ENCODE measurements at regions not wholly inside any gene's neighbourhood (a gene's known extent, or its start where the extent isn't known, plus 50 kb on each side); places are given as distances from the start of the nearest gene placed in this dataset.

DNA sequence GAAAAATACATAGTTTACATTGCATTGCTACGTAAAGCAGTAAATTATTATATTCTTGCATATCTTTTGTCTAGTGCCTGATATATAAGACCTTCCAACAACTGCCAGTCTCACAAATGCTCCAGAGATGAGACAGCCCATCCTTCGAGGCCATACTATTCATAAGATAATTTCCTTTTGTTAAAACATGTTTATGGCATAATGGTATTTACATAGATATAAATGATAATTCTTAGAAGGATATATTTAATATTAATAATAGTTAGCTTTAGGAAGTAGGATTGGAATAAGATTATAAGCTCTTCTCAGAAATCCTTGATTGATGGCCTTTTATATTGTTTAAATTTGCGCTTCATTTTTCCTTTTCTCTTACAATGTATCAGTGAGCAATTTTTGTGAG is 1410.1 kb upstream of the MIR17HG start:
- DNase-seq, result no peak

DNA sequence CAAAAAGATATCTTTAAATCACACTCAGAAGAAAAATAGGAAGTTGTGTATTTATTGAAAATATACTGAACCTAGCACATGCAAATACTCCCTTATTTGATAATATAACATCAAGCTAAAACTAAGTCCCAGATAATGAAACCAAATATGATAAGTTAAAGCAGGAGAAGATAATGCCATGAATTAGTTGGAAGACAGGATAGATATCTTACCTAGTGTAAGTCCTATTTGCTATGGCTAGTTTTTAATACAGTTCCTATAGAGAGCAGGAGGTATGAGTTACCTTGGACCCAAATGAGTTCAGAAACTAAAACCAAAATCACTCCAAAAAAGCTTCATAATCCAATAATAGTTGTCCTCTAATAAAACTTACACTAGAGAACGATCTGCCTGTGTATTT is 1407.1 kb upstream of the MIR17HG start:
- no peak for DNase-seq

DNA sequence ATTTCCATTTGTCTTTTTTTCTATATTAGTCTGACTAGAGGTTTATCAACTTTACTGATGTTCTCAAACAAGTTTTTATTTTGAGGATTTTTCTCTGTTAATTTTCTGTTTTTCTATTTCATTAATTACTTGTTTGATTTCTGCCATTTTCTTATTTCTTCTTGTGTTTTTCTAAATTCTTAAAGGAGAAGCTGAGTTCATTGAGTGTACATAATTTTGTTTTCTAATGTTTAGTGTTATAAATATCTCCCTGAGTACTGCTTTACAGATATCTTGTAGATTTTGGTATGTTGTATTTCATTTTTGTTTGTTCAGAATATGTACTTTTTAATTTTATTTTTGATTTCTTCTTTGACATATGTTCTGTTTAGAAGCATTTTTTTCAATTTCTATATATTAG is 1404.3 kb upstream of the MIR17HG start:
- no peak for DNase-seq

DNA sequence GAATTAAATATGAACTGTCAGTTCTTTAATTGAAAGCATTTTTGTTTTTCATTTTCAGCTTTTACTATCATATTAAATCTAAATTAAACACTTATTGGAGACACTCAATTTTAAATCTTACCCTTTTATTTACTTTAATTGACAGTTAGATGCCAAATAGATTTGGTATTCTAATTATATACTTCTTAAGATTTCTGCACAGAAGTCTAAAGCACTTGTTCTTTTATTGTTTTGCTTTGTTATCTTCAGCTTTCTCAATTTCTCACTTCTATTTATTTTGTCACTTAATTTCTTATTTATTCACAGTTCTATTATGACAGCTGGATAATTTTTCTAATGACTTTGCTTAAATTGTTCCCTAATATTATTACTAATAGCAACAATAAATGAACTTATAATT is 1397.3 kb upstream of the MIR17HG start:
- no peak for DNase-seq

DNA sequence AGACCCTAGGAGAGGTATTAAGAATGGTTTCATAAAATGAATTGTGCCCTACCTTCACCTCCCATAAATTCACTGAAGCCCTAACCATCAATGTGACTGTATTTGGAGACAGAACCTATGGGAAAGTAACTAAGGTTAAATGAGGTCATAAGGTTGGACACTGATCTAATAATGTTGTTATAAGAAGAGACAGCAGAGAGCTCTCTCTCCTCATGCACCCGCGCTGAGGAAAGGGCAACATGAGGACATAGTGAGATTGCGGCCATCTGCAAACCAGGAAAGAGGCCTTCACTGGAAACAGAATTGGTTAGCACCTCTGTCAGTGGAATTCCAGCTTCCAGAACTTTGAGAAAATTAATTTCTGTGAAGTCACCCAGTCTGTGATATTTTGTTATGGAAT is 1396.1 kb upstream of the MIR17HG start:
- DNase-seq, result no peak

DNA sequence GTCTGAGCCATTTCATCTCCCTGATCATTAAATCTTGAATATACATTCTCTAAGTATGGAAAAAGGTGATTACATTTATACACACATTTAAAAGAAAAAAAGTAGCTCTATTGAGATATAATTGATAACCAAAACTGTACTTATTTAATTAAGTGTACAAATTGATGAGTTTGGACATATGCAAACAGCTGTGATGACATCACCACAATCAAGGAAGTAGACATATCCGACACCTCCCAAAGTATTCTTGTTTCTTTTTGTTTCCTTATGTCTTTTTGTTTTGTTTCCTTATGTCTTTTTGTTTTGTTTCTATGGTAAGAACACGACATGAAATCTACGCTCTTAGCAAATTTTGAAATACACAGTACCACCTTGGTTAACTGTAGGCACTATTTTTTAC is 1393.9 kb upstream of the MIR17HG start:
- DNase-seq, result no peak

DNA sequence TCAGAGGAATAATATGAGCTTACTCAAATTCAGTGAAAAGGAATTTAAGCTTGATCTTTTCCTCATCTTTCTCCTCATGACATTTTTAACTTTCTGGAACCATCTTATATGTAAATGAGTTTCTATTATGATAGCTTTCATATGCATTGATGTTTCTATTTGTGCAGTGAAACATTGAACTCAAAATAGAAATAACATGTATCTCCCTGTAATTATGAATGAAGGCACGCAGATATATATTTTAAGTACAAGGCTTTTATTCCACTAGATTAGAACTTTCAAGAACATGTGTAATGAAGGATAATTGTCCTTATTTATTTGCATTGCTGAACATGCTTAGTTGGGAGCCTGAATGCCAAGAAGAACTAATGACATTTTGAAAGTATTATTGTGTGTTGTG is 1391.7 kb upstream of the MIR17HG start:
- DNase-seq, result no peak

DNA sequence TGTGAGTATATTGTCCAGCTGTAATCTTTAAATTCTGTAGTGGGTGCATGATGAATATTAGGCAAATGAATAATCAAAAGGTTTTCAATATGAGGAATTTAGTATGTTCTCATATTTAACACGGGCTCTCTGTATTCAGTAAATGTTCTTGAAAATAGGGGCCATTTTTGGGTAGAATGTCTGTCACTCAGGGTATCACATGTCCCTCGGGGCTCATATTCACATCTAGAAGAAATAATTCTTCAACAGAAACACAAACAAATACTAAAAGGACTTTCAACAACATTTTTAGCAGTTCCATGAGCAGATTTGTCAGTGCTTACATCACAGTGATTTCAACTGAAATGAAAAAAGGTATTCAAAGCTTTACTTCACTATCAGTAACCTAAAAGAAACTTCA is 1388.4 kb upstream of the MIR17HG start:
- no peak for DNase-seq

DNA sequence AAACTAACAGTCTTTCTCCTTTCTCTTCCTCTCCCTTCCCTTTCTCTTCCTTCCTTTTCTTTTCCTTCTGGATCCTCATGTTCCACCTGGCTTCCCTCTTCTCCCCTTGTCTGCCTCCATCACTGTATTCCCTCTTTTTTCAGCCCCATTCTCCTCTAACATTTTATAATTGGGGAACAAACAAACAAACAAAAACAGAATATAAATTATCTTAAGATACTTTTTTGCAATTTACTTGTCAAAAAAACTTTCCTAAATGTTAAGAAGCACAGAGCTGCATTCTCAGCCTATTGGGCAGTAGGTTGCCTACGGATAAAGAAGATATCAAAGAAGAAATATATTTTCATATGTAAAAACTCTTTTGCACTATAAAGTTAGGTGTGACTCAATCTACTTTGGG is 1382.2 kb upstream of the MIR17HG start:
- no peak for DNase-seq

DNA sequence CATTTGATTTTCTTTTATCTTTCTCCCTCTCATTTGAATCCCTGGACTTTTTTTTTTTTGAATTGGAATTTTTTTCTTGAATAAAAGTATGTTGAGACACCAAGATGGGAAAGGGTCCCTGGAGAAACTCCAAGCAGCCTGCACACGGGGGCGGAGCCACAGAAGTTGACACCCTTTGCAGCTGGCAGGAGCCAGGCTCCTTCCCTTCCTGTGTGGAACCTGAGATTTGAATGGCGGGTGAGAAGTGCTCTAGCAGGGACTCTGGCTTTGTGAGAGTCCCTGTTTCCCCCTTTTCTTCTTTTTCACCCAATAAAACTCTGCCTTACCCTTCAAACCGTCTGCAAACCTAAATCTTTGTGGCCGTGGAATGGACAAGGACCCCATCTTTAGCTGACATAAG is 1381.0 kb upstream of the MIR17HG start:
- no peak for DNase-seq

DNA sequence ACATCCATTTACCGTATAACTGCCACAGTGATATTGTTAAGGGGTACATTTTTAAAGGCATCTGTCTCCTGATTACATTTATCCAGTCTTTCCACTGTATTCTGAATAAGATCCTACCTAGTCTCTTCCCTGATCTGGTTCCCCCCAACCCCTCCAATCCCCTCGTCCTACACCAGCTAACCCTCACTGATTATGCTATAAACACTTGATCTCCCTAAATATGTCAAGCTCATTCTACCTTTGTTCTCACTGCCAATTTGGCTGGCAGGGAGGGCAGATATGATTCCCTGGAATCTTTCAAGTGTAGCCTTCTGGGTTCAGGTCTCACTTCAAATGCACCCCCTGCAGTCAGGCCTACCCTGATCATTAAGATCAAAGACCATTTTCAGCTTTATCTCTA is 1379.8 kb upstream of the MIR17HG start:
- DNase-seq, result no peak

DNA sequence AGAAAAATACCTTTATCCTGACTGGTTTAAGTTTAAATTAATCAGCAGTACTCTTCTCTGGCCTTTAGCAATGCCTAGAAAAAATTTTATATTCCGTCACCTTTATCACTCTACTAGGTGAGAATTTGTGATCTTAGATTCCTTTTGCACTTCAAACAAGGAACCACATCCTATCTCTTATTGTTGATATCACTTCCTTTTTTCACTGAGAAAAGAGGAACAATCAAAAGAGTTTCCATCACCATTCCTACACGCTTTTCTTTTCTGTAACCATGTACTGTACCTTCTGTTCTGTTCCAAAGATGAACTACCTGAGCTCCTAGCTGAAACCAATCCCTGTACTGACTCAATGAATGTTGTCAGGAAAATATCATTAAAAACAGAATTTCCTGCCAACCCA is 1379.0 kb upstream of the MIR17HG start:
- DNase-seq, result no peak

DNA sequence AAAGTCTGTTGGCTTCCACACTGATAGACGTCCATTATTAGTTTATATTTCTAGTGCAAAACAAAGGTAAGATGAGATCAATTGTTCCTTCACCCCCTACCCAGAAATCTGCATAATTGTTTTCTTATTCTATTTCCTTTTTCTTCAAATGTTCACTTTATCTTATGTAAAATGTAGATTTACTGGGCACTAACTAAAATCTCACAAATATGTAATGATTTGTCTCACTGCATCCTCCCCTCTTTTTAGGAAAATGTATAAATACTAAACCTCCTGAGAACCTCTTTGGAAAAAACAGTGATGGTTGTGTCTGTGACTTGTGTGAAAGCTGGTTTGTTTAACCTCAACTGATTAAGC is 1377.2 kb upstream of the MIR17HG start:
- no peak for DNase-seq

DNA sequence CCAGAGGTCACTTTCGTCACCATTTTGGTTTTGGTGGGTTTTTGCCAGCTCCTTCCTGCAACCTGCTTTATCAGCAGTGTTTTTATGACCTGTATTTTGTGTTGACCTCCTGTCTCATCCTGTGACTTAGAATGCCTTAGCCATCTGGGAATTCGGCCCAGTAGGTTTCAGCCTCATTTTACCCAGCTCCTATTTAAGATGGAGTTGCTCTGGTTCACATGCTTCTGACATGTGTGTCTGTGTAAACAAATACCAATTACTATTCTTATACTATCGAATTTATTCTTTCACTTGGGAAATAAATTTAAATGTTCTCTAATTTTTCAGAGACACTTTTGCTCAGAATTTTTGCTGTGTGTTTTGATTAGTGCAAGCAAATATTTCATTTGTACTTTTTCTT is 1370.3 kb upstream of the MIR17HG start:
- no peak for DNase-seq

DNA sequence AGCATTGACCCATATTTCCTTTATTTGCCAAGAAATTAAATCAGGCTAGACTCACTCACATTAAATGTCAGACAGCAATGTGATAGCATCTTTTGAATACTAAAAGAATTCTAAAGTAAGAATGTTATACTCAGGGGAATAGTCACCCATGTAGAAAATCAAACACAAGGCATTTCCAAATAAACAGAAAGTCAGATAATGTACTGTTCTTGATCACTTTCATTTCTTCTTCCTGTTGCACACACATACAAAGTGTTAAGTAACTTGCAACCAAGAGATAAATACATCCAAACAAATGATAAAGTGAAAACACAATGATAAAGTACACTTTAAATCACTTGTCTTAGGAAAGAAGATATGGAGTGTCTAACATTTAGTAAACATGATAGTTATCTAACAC is 1366.6 kb upstream of the MIR17HG start:
- DNase-seq, result no peak

DNA sequence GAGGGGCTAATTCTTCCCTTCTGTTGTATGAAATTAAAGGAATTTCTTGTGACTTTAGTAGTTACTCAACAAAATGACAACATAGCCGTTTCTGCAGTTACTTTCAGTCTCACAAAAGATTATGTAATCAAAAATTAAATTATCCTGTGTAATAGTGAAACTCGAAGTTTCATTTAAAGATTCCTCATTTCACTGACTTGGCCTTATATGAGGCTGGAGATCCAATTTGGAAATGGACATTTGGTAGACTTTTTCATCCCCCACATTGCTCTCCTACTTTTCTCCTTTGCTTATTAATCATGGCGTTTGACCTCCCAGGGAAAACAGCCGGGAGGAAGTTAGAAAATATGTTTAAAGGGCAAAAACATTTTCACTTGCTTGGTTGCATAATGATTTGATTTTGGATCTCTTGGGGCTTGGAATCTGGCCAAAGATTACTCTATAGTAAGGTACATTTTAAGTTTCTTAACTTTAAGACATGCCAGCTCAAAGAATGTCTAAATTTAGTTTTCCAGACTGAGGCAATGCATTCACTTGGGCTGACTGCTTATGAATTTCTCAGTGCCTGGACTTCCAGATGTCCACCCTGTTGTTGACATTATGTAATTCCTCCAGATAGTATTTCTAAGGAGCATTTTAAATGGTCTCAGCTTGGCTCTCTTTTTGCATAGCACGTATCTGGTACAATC is 1364.9 kb upstream of the MIR17HG start:
- DNase-seq, result peak; percentile 39

DNA sequence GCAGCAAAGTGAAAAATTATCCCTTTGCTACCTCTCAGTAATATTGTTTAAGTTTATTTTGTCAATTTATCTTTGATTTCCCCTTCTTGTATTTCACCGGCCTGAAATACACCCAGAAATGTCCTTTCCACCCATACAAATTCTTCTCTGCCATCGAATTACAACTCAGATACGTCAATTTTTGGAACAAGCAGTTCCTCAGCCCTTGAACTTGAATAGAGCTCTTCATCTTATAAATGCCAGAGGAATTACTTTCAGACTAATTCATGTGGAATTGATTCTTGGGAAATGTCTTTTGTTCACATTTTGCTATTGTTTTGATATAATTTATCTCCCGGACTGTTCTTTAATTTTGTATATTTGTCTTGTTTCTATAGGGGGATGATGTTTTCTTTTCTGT is 1359.3 kb upstream of the MIR17HG start:
- DNase-seq, result no peak

DNA sequence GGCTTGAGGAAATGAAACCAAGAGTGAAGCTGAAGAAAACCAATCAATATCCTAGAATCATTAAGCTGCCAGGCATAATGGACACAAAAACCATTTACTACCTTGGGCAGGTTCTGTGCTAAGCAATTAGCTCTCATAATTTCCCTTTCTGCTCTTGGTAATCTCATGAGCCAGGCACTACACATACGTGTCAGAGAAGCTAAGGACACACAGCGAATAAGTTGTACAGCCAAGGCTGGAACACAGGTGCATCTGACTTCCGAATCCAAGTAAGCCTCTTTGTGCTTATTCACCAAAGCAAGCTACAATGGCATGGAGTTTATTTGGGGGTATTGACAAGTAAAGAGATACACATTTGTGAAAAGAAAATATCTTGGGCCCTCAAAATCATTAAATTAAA is 1343.9 kb upstream of the MIR17HG start:
- no peak for DNase-seq

DNA sequence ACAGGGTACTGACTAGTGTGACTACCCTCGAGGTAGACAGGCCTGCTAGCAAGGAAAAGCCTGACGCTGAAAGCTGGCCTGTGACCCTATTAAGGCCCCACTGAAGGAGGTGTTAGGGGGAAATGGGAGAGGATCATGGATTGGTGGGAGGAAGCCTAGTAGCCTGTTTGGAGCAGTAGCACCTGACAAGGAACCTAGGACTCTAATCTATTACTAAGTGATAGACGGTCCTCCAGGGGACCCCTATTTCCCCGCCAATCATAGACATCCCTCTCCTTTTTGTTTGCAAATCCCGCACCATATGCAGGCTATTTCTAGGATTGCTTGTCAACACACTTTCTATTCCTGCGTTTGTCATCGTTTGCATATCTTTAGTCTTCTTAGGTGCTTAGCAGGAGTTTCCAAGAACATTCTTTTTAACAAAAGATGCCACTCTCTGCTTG is 1338.8 kb upstream of the MIR17HG start:
- no peak for DNase-seq

DNA sequence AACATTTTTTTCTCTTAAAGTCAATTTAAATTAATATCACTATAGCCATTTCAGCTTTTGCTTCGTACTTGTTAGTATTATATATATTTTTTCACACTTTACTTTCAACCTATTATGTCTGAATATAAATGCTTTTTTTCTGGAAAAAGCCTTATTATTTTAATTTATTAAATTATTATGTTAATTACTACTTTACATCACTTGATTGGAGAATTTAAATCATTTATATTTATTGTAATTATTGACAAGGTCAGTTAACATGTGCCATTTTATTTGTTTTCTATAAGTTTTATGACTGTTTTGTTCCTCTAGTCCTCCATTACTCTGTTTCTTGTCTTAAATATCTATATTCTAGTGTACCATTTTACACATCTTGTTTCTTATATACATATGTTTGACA is 1333.4 kb upstream of the MIR17HG start:
- DNase-seq, result no peak

DNA sequence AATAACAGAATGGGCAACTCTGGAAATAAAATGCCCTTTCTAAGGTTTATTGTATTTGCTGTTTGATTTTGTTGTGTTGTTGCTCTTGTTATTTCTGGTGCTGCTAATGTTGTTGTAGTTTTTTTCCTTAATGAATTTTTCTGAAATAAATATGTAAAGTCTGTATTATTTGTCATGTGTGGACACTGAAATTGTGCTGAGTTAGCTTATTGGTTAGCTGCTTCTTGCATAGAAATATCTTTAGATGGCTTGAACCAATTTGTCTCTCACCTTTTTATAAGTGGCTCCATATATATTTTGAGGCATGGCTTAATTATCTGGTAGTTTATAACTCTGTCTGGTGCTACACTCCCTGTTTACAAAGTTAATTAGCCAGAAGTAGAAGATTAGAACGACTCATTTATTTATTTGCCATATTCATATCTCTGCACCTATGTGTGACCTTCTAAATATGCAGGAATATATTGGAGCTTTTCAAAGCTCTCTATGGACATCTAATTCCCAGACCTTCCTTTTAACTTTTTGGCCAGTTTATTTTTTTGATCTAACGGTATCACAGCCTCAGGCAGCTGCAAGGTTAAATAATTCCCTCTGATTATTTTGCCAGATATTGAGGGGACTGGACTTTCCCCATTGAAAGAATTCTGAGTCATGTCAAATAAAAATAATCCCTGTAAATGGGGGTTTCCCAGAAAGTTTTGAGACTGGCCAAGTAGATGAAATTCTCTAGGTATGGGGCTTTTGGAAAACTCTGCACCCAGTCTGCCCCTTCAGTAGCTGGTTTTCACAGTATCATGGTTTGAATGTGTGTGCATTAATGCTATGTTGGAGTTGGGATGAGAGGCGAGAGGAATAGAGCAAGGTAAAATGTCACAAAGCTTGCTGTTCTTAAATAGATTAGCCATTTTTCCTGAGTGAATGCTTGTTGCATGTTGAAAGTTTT is 1331.7 kb upstream of the MIR17HG start:
- DNase-seq, result no peak

DNA sequence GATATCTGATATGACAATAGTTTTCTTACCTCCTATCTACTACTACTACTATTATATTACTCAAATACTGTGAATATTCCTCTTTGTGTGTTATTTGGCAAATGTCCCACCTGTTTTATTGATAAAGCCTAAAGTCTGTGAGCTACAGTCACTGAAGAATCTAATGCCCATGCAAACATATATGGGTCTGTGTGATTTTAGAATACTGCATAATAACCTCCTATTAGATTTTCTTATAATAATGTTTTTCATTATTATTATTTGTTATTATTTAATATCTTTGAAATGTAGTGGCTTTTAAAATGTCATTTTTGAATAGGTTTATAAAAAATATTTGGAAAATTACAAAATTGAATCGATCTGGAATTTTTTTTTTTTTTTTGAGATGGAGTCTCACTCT is 1330.8 kb upstream of the MIR17HG start:
- no peak for DNase-seq

DNA sequence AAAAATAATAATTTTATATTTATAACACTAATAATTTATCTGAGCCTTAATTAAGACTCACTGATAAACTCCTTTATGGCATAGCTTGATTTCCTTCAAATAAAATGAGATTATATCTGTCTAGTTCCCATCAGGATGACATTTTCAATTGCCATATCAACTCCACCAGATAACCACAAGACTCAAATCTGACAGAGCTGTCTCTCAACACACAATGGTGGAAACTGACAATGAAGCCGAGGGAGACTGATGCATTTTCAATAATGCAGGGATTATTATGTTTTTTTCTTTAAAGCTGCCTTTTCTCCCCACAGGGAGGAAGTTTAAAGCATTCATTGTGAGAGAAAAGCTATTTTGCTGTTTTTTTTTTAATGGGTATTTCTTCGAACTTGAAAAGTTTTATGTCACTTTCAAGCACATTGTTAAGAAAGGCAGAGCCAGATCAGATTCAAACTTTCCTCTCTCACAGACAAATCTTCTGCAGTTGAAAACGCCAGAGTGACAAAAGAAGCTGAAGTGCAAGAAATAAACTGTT is 1326.9 kb upstream of the MIR17HG start:
- no peak for DNase-seq

DNA sequence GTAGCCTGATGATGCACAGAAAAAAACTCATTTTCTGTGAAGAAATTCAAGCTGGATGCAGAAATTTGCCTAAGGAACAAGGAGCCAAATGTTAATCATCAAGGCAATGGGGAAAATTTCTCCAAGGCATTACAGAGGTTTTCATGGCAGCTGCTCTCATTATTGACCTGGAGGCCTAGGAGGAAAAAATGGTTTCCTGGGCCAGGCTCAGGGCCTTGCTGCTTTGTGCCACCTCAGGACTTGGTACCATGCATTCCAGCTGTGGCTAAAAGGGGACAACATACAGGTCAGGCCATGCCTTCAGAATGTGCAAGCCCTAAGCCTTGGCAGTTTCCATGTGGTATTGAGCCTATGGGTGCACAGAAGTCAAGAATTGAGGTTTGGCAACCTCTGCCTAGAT is 1320.1 kb upstream of the MIR17HG start:
- DNase-seq, result no peak

Measured in HCEC 1CT (cell line).